ENCODE measurements at regions not wholly inside any gene's neighbourhood (a gene's known extent, or its start where the extent isn't known, plus 50 kb on each side); places are given as distances from the start of the nearest gene placed in this dataset.
A peak's percentile ranks its signal among the peaks of the same experiment; 100 is the strongest.
"Not testable (repeated sequence)": the region's sequence is repeated elsewhere in the genome, so short reads cannot be mapped to it uniquely, and the experiment has no call there.

DNA sequence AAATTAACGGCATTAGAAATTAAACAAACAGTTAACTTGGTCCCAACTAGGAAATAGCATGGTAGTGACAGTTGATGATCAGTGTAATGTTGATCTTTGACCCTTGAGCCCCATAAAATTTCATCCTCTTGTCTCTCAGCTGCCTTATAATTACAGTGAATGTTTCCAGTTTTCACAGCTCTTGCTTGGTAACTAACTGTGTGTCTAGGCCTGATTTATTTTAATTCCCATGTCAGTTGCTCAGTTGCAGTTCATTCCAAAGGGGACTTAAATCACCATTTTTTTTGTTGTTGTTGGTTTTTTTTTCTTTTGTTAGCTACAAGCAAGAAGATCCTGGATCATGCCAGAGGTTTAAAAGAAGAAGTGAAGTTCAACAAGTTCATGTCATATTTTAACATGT lies 1883.7 kb upstream of the FLRT2 start:
- no peak for FAIRE-seq

DNA sequence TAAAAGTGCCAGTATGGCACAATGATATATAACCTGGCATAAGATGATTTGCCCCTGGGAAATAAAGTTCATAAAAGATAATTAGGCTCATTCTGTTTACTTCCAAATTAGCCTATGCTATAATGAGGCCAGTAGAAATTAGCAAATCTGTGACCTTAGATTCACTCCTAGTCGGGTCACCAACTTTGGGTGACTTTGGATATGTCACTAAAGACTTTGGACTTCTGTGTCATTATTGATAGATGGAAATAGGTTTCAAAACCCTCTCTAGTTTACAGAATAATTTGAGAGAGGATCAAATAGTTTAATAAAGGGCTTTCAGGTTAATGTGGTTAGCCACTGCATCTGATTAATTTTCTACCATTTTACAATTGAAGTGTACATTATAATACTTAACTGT lies 1869.3 kb upstream of the FLRT2 start:
- no peak for FAIRE-seq

DNA sequence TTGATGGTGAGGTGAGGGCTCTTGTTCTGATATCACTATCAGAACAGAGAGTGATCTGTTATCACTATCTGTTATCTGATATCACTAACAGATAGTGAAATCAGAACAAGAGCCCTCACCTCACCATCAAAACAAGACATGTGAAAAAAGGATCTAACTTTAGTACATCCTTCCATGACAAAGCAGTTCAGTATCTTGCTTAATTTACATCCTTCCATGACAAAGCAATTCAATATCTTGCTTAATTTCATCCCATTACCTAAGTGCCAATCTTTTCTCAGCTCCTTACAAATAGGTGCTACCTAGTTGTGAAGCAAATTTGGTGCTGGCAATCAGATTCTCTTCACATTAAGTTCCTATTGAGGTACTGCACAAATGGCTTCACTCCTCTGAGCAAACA lies 1865.6 kb upstream of the FLRT2 start:
- FAIRE-seq: no peak

DNA sequence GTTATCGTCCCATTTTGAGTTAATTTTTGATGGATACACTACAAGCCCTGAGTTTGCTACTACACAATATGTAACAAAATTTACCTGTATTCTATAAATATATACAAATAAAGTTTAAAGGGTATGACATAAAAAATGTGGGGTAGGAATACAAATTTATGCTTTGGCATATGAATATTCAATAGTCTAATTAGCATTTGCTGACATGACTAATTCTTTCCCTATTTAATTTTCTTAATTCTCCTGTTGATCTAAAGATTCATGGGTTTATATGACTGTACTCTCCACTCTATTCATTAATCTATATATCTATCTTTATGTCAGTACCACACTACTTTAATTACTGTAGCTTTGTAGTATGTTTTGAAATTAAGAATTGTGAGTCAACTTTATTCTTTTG lies 1840.7 kb upstream of the FLRT2 start:
- FAIRE-seq: no peak

DNA sequence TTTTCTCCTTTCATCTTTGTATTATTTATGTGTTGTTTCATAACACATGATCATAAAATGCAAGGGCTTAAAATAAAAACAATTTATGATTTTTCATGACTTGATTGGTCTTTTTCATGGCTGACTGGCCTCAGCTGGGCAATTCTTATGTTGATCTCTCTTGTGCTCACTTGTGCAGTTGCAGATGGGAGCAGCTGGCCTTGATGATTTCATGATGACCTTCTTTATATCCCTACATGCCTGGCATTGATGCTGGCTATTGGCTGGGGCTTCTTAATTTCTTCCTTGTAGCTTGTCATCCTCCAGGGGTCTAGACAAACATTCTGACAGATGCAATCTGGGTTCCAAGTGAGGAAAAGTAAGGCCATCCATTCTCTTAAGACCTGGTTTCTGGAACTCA lies 1832.8 kb upstream of the FLRT2 start:
- no peak for FAIRE-seq

DNA sequence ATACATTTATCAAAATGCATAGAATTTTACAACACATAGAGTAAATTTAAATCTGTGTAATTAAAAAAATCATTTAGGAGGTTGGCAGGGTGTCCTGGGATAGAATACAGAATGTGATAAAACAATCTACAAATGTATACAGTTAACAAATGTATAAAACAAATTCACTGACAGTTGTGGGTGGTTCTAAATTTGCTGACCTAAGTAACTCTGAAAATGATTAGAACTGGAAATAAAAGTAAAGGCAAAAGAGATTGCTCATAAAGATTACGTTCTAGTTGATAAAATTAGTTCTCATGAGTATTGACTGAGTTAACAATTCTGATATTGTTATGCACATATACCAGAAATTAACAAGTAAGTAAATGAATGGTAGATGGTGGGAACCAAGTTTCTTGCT lies 1827.3 kb upstream of the FLRT2 start:
- no peak for FAIRE-seq

DNA sequence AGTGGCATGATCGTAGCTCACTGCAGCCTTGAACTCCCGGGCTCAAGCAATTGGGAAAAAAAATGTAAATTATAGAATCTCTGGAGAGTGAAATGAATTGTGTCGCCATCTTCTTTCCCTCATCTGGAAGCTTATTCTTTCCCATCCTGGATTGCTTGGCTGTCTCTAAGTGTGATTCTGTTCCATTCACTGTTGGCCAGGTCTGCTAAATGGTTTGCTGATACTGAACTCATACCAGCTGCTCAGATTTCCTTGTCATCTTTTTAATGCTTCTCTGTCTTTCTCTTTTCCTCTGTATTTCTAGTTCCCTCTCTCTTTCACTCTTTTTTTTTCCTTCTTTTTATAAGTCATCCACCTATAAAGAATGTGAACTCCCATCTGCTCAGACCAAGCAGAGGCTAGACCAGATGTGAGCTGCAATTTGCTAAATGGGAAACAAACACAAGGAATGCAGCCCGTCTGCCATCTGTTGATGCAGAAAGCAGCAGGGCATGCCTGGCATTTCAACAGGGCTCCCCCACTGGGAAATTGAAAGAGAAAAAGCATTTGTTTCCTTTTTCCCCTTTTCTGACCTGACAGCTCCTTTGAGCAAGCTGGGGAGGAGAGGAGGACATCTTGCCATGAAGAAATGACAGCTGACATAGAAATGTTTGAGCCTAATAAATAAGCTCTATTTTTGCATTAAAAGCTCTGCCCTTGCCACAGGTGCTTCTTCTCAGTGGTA lies 1823.6 kb upstream of the FLRT2 start:
- no peak for FAIRE-seq

DNA sequence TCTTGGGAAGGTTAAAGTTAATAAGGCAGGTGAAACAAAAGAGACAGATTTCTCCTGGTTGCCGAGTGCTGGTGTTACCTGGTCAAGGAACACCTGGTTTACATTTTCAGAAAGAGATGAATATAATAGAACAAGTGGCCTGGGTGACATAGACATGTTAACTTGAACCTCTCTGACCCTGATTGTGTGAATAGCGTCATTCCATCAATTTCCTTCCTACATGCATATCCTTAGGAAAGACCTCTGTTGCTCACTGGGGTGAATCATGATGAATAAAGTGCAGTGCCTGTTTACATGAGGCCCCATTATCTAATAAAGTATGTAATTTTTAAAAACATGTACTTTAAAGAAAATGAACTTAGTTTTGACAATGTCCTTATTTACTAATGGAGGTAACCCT lies 1822.9 kb upstream of the FLRT2 start:
- FAIRE-seq: no peak

DNA sequence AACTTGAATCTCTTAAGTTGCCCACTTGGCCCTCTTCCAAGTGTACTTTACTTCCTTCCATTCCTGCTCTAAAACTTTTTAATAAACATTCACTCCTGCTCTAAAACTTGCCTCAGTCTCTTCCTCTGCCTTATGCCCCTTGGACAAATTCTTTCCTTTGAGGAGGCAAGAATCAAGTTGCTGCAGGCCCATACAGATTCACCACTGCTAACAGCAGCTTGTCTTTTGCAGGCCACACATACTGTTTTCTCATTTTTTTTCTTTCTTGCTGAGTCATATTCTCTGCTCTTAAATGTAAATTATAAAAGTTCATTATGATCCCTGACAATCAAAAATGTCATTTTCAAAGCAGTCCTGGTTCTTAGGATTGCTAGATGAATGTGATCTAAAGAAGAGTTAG lies 1820.8 kb upstream of the FLRT2 start:
- no peak for FAIRE-seq

DNA sequence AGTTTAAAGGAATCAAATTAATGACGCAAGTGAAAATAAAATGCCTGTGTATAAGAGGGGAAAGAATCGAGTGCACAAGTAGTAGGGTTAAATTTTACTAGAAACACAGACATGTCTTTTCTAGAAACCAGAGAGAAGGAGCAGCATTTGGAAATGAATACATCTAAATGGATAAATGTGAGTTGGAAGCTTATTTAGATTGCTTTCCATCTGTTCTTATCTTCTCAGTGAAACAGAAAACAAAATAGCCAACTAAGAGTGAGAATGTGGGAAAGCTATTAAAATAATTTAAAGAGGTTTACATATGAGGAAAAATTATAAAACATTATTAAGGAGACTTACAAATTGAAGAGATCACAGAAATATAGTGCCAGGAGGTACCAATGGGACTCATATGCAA lies 1818.9 kb upstream of the FLRT2 start:
- no peak for FAIRE-seq

DNA sequence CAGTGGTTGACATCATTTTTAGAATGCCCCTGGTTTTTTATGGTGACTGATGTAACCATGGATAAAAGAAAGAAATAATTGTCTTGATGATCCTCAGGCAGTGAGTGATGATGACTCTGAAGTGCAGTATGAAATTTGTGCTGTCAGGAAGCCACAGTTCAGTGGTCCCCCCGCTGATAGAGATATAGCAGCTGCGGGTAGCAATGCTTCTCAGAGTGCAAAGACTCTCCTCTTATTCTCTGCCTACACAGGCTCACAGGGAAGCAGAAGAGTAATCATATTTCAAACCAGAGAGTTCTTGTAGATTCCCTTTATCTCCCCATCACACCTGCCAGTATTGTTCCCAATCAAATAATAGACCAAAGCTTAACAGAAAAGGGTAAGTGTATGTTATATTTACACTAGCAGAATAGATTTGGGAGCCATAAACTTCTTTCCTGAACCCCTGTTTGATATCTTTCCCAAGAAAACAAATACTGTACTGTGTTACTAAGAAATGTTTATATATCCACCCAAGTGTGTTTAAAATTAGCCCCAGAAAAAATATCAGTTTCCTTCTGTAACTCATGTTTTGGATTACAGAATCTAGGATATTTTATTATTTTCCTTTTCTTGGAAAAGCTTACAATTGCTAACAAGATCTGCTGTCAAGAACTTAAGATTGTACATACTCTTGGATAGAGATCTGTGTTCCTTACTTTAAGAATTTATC lies 1817.4 kb upstream of the FLRT2 start:
- FAIRE-seq: peak; percentile 60

DNA sequence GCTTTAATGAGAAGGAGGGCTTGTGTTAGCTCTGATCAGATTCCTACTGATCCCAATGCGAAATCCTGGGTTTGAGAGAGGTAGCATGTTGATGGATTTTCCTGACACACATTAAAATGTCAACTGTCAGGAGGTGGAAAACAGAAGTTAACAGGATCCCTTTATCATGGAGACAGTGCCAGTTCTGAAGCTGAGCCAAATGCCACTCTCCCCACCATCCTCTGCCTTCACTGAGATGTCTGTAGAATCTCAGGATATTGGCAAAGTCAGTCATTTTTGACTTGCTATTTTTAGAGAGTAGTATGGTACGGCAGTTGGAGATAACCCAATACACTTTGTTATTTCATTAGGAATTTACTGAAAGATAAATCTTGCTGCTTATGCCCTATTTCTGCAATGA lies 1816.2 kb upstream of the FLRT2 start:
- no peak for FAIRE-seq

DNA sequence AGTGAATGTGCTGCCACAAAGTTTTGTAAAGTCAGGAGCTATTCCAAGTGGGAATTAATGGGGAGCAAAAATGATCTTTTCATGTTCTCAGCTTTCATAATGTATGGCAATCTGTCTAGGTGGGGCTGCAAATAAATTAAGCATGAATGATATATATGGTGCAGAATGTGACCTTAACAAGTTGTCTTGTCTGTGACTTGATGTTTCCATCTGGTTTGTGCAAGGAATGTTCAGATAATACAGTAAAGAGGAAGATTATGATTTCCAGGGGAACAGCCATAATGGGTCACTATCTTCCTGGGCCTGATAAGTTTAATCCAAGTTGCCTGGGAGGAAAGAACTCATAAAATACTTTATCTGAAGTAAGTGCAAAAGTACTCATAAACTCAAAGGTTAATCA lies 1815.8 kb upstream of the FLRT2 start:
- FAIRE-seq: no peak

DNA sequence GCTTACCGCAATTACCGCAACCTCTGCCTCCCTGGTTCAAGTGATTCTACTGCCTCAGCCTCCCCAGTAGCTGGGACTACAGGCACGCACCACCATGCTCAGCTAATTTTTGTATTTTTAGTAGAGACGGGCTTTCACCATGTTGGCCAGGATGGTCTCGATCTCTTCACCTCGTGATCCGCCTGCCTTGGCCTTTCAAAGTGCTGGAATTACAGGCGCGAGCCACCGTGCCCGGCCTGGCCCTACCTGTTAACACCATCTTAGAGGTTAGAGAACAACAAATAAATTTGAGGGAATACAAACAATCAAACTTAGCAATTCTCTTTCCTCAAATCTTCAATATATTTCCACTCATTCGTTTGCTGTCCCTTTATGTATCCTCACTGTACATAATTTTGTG lies 1810.5 kb upstream of the FLRT2 start:
- FAIRE-seq: not testable (repeated sequence)

DNA sequence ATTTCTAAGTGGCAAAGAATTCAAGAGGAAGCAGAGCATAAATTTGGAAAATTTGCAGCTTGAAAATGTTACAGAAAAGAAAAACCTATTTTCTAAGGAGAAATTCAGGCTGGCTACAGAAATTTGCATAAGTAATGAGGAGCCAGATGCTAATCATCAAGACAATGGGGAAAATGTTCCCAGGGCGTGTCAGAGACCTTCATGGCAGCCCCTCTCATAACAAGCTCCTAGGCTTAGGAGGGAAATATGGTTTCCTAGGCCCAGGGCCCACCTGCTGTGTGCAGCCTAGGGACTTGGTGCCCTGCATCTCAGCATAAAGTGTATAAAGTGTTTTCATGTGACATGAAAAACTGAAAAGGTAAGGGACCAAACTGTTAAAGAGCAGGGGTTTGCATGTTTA lies 1796.3 kb upstream of the FLRT2 start:
- no peak for FAIRE-seq

DNA sequence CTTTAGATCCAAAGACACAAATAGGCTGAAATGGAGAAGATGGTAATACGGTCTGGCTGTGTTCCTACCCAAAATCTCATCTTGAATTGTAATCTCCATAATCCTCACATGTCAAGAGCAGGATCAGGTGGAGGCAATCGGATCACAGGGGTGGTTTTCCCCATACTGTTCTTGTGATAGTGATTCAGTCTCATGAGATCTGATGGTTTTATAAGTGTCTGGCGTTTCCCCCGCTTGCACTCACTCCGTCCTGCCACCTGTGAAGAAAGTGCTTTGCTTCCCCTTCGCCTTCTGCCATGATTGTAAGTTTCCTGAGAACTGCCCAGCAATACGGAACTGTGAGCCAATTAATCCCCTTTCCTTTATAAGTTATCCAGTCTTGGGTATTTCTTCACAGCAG lies 1795.5 kb upstream of the FLRT2 start:
- no peak for FAIRE-seq

DNA sequence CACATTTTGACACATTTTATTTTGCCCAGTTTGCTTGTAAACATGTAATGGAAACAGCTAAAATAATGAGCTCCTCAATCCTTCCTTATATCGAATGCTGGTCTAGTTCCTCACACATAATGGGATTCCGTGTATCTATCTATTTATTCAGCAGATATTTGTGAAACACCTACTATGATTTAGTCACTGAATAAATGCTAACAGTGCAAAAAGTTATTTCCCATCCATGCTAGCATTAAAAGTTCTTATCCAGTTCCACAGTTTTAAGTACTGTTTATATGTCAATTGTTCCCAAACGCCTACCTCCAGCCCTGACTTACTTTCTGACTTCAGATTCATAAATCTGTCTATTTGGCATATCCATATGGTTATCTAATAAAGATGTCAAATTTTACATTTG lies 1788.7 kb upstream of the FLRT2 start:
- FAIRE-seq: no peak

DNA sequence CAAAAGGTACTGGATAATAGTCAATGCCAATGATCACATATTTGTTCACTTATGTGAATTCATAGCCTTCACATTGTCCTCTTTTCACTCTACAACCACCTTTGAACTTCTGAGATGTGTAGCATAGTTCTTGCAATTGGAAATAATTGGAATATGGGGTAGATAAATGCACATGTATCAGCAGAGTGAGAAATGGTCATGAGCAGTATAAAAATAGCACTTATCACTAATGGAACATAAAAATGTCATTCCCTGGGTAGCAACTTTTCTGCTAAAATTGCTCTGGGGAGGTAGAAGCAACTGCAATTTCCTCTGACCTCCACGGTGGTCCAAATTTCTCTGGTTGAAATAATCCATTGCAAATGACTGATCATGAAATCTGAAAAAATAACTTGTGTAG lies 1785.7 kb upstream of the FLRT2 start:
- no peak for FAIRE-seq

DNA sequence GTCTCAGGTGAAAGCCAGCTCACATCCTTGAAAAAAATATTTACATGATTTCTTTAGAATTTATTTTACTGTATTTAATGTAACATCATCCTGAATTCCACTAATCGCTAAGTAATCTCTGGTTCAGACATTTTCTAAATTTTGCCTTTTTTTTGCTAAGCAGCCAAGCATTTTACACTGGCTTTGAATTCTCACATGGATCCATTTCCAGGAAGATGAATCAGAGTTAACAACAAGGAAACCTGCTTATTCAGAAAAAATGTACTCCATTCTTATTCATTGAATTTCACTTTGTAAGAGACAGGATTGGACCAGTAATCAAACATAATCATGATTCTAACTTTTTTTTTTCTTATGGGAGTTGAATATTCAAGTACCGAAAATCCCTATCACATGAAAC lies 1785.1 kb upstream of the FLRT2 start:
- FAIRE-seq: no peak

DNA sequence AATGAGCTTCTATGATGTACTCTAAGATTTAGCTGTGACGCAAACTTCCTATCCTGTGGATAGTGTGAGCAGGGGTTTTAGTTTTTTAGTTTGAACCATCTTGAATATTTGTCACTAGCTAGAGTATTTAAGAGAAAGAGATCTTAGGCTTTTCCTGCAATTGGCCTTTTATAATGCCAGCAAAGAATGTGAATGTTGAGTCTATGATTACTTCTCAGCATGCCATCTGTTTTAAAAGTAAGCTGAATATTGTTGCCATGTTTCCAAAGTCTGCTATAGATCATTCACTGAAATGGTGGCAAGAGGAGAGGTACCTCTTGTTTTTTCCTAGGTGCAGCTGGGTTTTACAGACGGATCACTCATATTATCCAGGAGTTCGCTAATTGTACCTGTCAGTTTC lies 1783.6 kb upstream of the FLRT2 start:
- FAIRE-seq: no peak

DNA sequence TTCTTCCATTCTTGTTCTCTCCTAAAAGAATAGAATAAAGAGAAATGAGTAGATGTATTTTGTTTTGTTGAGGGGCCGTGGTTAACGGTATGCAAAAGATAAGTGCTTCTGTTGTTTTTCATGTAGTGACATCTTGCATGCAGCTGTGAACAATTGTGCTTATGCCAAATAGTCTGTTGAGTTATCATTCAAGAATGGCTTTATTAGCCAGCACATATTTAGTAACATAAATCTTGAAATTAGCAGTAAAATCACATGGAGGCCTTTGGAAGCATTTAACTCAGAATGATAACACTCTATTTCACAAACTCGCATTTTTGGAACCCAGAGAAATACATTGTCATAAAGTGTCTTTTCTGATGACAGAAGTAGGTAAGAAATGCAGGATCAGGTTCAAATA lies 1772.0 kb upstream of the FLRT2 start:
- FAIRE-seq: peak; percentile 89

DNA sequence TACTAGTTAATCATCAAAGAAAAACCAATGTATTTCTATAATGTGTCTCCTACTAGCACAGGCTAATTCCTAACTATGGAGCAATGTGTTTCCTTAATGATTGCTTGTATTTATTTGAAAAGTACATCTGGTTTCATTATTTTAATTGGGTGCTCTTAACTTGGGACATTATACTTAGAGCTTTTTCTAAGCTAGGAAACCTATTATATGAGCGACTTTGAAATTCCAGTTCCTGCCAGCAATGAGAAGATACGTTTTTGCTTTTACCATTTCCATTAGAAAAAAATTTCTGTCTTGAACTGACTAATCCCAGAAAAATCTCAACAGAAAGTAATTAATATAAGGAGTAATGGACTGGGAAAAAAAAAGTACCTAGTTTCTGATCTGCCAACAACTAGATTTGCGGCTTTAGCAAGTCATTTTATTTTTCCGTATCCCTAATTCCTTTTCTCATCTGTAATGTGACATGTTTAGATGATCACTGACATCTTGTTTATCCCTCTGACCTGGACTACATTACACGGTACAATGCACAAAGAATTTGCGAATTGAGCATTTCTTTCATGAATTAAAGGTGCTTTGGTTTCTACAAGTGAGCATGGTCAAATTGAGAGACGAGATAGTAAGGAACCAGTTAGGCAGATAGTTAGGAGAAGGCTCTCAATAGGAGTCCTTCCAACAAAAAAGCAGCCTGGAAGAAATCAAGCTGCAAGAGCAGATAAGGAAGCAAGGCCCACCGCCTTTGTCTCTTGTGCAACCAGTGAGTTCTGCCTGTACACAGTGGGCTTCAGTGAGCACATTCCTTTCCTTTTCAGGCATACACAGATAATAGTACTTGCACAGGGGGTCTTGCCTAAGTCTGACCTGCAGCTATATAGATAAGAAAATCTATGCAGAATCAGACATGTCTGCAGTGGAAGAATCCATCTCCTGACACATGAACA lies 1765.0 kb upstream of the FLRT2 start:
- FAIRE-seq: no peak

DNA sequence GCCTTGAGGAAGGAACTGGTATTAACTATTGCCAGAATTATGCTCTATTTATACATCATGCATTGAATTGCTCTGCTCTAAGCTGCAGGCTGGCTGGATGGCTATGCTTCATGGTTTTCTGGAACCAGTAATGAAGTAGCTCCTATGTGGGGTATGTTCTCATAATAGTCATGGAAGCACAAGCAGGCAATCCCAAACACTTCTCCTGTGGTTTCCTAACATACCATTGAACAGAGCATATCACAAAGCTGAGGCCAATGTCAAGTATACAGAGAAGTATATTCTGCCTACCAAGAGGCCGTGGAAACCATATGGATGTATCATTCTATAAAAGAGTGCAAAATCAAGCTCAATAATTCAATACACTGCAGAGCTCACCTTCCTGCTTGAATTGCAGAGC lies 1752.4 kb upstream of the FLRT2 start:
- FAIRE-seq: no peak

DNA sequence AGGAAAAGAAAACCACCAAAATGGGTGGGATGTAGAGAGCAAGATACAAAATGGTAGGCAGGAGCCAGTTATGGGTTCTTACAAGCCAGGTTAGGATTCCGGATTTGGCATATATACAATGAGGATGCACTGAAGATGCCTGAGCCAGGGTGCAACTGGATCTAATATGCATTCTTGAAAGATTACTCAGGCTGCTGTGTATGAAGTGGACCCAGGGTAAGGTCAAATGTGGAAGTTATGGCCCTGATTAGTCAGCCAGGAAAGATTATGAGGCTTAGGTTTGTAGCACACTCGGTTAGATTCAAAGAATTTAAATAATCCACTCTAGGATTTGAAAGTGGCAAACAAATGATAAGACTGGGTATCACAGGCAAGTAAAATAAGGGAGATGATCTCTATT lies 1750.7 kb upstream of the FLRT2 start:
- no peak for FAIRE-seq
